ENCODE measurements at regions not wholly inside any gene's neighbourhood (a gene's known extent, or its start where the extent isn't known, plus 50 kb on each side); places are given as distances from the start of the nearest gene placed in this dataset.

DNA sequence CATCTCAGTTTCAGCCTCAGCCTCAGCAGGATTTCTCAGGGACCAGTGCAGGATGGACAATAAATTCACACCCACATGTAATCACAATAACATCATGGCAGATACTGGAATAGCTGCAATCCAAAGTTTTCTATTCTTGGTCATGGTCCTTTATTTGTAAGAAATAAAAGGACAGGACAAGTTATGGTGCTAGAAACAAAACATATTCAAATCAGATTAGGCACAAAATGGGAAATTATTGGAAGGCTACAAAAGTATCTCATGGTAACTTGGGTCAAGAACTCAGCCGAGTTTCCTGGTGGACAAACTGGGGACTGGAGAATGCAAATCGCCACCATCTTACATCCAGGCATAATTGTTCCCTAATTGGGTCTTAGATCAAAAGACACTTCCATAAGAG, 1768.2 kb upstream of the WWC1 start:
- ATAC-seq (no peak), DNase-seq (no peak)

DNA sequence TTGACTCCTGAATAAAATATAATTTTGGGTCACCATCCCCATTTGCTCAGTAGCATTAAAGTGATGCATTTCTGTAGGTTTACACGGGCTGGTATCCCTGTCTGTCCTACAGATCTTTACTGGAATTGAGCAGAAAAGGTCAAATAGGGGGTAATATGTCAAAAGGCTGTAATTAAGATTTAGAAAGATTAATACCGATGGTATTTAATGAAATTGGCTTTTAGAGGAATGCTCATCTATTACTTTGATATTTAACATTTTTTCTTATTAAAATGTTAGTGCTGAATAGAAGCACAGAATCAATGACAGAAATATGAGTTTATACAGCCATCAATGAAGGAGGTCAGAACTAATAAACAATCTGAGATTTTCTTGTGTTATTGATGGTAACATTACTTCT, 1762.2 kb upstream of the WWC1 start:
- ATAC-seq: no peak

DNA sequence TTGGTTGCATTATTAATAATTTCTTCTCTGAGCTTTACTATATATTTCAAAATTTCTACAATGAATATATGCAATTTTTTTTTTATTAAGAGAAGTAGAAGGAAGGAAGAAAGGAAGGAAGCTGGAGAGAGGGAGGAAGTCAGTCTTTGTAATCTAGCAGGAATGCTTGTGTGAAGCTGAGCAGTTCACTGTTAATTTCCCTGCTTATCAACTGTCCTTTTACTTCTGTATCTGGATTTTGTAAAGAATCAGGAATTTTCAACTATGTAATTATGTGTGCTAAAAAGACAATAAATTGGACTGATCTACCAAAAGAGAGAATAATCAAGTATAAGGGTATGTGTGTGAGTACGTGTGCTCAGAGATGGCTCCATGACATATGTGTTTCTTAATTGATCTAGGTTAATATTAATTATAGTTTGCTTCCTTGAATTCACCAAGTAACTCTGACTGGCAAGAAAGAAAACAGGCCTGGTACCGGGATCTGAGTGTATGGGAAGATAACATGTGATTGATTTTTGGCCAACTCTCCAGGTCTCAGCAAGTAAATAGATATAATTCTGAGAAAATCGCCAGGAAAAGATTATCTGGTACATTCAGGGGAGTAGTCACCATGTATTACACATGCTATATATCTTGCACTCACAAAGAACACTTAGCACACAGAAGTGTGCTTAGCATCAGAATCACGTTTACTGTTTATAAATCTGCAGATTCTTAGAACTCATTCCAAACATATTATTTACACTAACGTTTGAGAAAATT, 1758.8 kb upstream of the WWC1 start:
- no peak for ATAC-seq
- no peak for DNase-seq

More for the DNA sequence above, 1762.2 kb upstream of the WWC1 start:
- DNase-seq: no peak

DNA sequence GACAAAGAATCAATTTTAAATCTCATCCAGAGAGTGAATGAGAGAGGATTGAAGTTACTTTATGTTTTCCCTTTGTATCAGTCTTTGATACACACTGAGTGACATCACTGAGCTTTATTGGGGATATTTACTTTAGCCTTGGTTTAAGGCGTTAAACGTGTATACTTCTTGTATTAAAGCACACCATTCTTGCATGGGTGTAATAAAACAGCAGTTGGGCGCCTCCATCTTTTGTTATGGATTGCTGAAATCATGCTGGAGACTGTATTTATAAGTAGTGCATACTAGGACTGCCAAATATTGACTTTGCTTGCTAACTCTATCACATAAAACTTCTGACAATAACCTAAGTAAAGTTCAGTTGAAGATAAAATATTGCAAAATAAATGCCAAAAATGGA, 1755.8 kb upstream of the WWC1 start:
- ATAC-seq: no peak
- no peak for DNase-seq

DNA sequence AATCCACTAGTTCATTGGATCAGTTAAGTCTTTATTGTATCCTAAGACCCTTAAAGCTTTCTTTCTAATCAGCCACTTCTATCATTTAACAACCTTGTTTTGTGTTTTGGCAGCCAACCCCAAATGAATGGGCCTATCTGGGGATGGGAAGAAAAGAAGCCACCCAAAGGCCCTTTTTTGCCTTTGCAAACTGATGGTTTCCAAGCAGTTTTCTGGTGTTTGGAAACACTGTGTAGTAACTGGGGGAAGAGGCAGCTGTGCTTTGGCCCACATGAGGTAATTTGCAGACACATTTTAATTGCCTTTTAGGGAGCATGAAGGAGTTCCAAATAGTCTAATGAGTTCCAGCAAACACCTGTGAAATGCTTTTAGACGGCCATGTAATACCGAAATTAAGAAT, 1751.3 kb upstream of the WWC1 start:
- no peak for ATAC-seq
- no peak for DNase-seq

DNA sequence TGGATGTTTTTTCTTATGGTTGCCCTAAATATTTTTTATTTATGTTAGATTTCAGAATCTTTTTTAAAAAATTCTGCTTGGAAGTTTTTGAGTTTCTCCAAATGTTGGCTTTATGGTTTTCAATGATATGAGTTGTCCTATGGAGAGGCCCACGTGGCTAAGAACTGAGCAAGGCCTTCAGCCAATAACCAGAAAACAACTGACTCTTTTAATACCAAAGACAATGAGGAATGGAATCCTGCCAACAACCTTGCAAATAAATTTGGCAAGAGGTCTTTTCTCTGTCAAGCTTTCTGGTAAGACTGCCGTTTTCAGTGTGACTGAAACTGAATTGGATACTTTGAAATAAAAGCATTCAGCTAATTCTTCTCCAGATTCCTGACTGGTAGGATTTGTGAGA, 1740.1 kb upstream of the WWC1 start:
- ATAC-seq (no peak), DNase-seq (no peak)

DNA sequence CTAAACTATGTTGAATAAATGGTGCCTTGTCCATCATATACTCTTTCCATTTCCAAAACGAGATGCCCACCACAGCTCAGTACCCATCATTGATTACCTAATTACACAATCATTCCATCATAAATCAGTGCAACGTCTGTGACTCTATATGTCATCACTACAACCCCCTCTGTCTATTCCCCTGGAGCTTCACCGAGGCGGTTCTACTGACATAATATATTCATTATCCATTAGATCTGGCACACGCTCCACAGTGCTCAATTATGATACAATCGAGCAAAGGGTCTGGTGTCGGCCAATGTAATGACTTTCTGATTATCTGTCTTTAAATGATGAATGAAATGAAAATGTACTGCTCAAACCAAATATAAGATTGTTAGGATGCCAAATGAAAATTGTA, 1737.7 kb upstream of the WWC1 start:
- no peak for DNase-seq
- no peak for ATAC-seq

DNA sequence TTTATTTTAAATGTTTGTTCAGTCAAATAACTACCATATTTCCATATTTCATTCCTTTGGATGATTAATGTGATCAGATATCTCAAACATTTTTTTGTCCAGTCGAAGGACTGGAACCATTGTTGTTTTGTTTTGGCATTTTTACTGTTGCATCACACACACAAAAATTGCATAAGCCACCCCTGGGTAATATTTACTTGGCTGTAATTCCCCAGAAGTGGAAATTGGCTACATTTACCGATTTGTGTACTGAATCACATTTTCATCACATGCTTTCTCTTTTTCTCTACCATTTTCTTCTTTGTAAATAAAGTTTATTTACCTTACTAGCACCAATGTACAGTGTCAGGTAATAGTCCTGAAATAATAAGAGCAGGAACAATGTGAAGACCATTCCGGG, 1729.7 kb upstream of the WWC1 start:
- DNase-seq: no peak
- ATAC-seq: no peak

DNA sequence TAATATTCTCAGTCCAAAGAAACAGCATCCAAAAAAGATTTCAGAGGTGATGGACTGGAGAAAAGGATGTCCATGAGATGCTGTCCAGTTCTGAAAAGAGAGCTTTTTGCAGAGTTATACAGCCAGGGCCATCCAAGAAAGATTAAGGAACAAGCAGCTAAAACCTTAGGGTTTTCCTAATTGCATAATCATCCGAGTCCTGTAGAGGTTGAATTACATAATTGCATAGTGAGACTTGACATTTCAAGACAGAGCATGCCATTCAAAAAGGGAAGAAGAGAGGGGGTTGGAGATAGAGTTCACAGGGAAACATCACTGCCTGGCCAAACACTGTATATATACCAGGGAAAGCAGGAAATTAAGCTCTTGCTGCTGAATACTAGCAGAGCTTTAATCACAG, 1729.2 kb upstream of the WWC1 start:
- ATAC-seq (no peak), DNase-seq (no peak)

DNA sequence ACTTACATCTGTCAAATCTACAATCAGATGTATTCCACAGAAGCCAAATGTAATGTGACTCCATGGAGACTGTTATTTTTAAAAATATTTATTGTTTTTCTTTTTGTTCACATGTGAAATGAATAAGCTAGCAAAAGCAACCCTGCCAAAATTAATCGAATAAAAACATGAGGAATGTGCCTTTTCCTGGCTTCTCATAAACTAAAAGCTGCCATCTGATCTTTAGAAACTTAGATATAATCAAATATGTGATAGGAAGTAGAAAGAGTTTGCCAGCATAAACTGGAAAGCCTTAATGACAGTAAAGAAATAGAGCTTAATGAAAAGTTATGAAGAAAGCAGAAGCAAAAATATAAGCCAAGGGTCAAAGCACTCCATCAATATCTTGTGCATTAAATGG, 1724.7 kb upstream of the WWC1 start:
- no peak for ATAC-seq
- DNase-seq: no peak

DNA sequence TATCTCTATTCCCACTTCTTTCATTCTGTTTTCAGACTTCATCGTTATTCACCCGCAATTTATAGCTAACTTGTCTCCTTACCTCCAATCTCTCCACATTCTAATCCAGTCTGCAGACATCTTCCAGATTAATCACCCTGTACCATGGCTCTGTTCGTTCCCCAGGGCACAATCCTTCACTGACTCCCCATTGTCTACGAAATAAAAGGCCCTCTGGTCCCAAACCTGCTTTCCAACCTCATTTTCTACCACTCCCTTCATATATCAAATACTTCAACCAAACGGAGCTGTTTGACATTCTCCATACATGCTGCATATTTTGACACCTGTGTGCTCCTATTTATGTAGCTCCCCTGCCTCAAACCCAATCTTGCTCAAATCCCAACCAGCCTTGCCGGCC, 1720.6 kb upstream of the WWC1 start:
- ATAC-seq (no peak), DNase-seq (no peak)

DNA sequence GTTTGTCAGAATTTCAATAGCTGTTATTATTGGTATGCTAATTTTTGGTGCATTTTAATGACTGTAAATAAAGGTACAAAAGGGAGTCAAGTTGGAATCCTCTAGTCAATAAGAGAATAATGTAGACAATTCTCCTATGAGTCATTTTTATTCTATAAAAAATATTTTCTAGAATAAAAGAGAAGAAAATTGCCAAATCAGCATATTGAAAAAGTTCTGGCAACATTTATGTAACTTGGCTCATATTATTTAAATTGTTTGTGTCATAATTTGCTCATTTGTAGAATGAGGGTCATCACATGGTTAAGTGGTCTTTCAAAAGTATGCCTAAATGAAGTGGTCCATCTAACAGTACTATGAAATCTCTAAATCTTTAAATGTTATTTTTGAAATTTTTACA, 1719.8 kb upstream of the WWC1 start:
- DNase-seq: no peak
- no peak for ATAC-seq

DNA sequence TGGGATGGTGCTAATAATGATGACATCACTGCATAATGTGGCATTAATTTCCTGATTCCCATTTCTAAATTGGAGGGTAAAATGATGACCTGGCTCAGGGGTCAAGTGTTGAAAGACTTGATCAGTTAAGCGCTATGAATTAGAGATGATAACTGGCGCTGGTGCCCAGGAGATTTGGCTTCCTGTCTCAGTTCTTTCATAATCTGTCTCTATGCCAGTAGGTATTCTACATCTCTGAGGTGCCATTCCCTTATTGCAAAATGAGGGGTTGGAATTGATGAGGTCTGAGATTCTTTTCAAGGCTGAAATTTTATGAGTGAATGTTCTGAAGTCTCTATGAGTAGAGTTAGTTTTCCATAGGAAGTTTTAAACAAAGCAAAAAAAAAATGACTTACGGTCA, 1715.1 kb upstream of the WWC1 start:
- ATAC-seq: no peak

DNA sequence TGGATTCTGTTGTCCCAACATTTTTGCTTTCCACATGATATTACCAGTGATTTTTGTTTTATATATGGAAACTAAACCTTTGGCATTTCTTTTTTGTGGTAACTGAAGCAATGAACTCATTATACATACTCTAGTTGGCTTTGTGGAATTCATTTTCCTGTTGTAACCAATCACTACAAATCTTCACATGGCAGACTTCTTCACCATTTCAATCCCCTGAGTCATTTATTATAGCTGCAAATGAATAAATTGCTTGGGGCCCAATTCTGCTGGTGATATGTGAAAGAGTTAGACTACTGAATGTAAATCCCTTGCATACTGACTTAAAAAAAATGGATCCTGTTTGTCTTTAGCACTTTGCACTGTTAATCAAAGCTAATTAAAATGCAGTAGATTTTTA, 1709.6 kb upstream of the WWC1 start:
- ATAC-seq (no peak), DNase-seq (no peak)

More for the DNA sequence above, 1715.1 kb upstream of the WWC1 start:
- DNase-seq: no peak

DNA sequence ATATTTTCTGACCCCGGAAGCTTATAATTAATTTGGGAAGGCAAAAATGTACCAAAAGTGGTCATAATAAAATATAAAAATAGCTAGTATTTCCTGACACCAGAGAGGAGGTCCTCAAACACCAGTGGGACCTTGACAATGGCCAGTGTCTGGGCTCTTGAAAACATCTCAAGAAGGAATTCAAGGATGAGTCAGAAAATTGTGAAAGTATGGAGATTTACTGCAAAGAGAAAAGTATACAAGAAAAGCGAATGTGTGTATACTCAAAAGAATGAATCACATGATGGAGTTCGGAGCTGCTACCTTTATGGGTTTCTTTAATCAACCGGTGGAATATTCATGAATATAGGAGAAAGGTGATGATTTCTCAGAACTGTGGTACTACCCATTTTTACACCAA, 1709.0 kb upstream of the WWC1 start:
- DNase-seq (no peak), ATAC-seq (no peak)

DNA sequence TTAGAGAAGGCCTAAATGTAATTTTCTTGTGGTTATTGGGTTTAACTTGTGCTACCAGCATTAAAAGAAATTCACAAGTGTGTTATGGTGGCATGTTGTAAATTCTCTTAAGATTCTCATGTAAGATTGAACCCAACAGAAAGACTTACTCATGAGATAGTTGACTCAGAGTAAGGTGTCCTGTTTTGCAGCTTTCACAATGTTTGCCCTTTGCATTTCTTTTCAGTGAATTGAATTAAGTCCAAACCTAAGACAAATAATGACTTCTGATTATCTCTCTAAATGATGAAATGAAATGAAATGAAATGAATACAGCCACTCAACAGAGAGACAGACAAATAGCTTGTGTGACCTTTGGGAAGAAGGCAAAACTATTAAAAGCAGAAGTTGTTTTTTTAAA, 1696.9 kb upstream of the WWC1 start:
- no peak for DNase-seq

DNA sequence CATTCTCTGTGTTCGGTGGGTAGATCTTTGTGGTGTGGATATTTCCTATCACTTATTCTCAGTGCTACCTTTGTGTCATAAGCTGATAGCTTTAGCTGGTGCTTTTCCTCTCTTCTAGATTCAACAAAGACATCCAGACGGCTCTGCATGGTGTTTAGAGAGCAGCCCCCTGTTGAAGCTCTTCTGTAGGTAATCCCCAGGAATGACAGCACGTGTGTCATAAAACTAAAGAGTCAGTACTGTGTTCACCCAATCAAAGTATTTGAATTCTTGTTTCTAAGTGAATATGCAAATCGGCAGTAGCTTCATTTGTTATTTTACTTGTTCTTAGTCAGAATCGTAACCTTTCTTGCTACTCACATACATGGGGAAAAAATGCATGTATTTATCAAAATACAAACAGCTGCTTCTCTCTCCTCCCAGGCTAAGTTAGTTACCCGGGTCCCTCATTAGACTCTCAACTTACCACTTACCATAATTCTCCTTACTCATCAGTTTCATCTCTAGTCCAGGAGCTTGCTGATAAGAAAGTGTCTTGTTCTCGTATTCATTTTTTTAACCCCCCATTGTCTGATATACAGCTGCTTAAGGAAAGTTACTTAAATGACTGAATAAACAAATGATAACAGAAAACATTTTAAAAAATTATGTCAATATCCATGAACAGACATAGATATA, 1696.0 kb upstream of the WWC1 start:
- ATAC-seq (no peak), DNase-seq (no peak)

More for the DNA sequence above, 1696.9 kb upstream of the WWC1 start:
- no peak for ATAC-seq

DNA sequence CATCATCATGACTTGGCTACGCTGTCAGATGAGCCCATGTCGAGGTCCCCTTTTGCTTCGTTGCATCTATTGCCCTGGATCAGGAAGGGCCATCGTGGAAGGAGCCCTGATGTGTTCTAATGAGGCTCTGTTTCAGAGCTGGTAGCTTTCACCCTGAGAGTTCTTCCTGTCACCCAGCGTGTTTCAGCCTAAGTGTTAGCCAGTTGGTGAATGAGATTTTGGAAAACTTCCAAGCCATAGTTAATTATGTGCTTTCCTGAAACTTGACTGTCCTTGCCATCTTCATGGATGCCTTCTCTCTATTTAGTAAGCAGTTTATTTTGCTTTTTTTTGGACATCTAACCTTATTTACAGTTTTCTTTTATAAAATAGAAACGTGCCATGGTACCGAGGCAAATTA, 1695.4 kb upstream of the WWC1 start:
- DNase-seq (no peak), ATAC-seq (no peak)

DNA sequence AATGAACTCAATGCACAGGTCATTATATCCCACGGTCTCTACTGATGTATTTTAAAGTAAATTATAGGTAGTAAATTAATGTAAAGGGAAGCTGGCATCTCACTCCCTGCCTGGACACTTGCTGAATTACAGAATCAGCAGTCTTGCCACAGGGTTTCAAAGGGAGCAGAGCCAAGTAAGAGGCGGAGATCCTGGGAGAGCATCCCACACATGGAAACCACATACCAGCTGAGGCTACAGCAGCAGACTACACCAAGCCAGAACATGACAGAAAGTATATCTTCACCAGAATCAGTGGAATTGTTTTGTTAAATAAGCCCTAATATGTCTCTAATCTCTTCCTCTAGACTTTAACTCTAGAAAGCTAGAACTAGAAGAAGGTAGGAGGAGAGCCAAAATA, 1689.2 kb upstream of the WWC1 start:
- ATAC-seq: no peak
- DNase-seq: no peak

DNA sequence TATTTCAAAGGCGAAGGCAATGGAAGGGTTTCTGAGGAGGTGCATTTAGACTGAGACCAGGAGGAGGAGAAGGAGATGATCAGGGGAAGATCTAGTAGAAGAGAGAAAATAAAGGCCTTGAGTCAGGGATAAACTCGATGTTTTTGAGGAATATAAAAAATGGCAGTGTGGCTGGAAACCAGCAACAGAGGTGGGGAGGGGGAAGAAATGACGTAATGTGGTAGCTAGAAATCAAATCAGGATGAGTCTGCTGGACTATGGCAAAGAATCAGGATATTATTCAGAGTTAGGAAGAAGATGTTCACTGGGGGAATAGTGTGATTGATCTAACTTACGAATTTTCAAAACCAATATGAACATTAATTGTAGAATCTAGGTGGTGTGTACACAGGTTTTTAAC, 1673.9 kb upstream of the WWC1 start:
- DNase-seq (no peak), ATAC-seq (no peak)

DNA sequence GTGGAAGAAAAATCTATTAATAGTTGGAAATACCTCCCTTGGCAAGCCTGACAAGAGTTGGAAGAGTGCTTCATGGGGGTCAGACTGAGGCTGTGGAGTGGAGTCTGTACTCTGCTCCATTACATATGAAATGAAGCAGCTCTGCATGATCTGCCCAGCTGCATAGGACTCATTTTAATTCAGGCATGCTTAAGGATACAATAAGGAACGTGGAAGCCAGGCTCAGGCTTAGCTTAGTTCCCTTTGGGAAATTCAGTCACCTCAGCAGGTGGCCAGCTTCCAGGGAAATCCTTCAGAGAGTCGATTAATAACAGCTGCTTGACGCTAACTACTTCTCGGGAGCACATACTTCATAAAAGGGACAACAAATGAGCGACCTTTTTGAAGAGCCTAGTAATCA, 1672.9 kb upstream of the WWC1 start:
- ATAC-seq (no peak), DNase-seq (no peak)

DNA sequence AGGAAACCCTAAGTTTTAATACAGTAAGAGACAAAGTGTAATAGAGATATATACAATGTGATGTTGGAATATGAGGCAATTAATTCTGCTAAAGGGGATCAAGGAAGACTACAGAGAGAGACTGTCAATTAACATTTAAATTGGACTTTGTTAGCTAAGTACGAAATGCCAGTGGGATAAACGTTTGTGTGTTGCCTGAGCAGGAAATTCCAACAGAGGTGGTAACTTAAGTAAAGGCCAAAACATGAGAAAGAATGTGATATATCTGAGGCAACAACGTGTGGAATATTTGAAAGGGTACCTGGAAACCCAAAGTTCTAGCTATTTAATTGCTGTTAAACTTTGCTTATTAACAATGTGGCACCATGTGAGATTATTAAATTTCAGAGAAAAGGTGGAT, 1666.9 kb upstream of the WWC1 start:
- no peak for DNase-seq

DNA sequence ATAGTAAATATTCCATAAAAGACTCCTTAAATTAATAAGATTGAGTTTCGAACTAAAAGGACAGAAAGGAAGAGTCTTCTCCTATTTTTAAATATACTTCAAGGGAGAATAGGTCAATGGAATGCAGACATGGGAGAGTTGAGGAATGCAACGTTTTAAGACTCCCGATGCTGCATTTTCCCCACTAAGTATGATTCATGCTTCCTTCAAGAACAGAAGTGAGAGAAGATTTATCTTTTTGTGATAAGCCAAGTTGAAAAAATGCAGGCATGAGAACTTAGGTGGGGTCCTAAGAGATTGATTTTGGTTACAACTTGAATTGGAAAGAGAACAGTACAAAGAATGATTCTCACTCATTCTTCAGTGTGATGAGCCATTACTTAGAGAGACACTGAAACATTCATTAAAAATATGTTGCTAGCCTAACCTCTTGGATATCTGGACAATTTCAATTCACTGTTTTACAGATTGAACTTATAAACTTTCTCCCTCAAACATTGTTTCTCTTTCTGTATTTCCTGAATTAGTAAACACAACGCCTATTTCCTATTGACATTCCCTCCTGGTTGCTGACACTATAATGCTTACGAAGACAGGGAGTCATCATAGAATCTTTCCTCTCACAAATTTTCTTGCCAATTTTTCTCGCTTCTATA, 1666.1 kb upstream of the WWC1 start:
- ATAC-seq (no peak), DNase-seq (no peak)

More for the DNA sequence above, 1666.9 kb upstream of the WWC1 start:
- no peak for ATAC-seq

DNA sequence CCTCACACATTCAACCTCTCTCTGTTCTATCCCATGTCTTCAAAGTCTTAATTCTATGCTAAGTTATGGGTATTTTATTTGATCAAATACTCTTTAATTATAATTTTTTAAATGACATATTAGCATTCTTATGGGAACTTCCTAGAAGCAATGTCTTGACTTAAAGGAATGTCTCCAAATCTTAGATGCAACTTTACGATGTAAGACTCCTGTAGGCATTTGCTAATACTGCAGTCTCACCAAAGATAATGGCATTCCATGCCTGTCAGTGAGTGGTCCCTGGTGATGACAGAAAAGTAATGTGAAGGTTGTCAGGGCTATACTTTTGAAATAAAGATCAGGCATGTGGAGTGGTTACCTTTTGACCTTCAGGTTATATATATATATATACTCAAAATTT, 1654.2 kb upstream of the WWC1 start:
- no peak for ATAC-seq
- no peak for DNase-seq
